HG03354 (cell line): ENCODE measurements at regions not wholly inside any gene's neighbourhood (a gene's known extent, or its start where the extent isn't known, plus 50 kb on each side); places are given as distances from the start of the nearest gene placed in this dataset.

Experiments
- ATAC-seq: cut with Tn5 transposase; IDR thresholded peaks from one replicate; pipeline ENCODE4 v1.9.1; 2021; ENCODE audit warnings: mild to moderate bottlenecking; ENCODE audit not compliant: unreplicated experiment, poor library complexity, severe bottlenecking

DNA sequence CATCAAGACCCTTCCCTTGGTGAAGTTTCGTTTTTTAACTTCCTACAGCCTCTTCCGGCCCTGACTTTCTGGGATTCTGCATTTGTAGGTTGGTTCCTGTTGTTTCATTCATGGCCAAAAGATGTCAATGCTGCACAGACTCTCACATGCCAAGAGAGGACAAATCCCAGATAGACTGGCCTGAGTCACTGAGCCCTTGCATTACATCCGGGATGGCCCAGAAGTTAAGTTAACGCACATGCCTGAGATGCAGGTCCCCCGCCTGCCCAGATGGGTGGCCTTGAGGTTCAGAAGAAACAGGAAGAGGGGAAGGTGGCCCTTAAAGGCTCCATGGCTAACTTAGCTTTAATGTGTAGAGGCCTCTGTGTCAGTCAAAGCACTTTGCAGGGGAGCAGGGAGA is 51.6 kb upstream of the SRGAP3 start:
- no peak for ATAC-seq

DNA sequence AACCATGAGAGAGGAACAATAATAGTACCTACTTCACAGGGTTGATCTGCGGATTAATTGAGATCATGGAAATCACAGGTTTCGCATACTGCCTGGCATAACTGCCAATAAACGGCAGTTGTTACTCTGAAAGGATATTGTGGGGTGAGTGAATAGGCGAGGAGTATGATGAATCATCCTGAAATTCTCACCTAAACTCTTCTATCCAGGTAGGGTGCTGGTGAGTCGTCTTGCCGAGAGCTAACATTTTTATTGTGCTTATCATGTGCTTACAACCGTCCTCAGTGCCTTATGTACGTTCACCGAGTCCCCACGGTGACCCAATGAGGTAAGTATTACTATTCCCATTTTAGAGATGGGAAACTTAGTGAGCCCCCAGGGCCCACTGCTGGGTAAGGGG is 52.4 kb upstream of the SRGAP3 start:
- no peak for ATAC-seq

DNA sequence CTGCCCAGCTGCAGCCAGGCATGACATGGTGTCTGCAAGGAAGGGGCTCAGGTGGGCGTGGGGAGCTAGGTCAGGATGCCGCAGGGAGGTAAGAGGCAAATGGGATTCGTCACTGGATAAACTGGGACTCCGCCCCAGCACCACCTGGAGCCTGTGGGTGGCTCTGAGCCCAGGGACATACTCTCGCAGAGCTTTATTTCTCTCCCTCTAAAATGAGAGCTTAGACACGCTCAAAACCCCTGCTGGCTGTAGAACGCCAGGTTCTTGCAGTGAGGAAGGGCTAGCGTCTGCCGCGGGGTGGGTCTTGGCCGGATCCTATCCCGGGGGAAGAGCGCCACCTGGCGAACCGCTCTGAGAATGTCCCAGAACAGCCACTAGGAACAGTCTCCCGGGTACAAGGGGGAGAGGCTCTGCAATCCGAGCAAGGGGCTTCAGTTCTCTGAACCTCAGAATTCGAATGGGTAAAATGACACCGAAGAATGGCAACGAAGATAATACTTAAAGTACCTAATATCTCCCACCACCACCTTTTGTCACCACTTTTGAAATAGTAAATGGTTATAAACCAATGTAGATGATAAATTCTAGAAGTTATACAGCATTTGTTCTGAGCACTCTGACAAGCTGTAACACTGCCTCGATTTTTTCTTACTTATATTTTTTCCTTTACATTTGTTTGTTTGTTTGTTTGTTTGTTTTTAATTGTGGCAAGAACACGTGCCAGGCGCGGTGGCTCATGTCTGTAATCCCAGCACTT is 53.2 kb upstream of the SRGAP3 start:
- peak; percentile 95 for ATAC-seq

- no peak for ATAC-seq
Observed at GRCh38 chr3:9308298-9308990, 54.4 kb upstream of the THUMPD3 start.

DNA sequence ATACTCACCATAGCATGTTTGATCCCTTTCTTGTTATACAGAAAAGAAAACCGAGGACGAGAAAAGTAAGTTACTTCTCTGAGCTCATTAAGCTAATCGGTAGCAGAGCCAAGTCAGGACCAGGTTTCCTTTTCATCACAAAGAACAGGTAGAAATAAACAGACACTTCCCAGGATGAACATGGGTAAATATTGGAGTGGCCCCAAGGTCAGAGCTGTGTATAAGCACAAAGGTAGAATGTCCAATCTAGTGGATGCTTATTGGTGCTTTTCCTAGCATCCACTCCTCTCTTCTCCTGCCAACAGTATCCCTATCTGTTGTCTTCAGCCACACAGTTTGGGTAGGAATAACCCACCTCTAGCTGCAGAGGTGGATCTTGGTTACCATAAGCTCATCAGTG is 52.8 kb upstream of the THUMPD3 start:
- ATAC-seq = no peak

DNA sequence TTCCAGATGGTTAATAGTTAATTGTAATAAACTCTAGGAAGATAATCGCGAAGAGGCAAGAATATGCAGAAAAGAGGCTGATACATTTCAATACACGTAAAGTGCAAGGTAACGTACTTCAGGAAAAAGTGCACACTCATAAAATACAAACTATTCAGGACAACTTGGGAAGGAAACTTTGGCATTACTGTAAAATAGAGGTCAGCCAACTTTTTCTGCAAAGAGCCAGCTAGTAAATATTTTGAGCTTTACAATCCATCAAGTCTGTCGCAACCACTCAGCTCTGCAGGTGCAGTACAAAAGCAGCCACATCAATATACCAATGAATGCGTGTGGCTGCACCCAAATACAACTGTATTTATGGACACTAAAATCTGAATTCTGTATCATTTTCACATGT is 51.6 kb upstream of the THUMPD3 start:
- ATAC-seq = no peak
